Stimulated activated CD8-positive, alpha-beta memory T cell treated with anti-CD3 and anti-CD28 coated beads, Interleukin-12 subunit alpha, Interleukin-12 subunit beta, amount 100 ng/mL, for 24 hours (primary cell): ENCODE measurements at regions not wholly inside any gene's neighbourhood (a gene's known extent, or its start where the extent isn't known, plus 50 kb on each side); places are given as distances from the start of the nearest gene placed in this dataset.

Experiments
- DNase-seq: peaks from one replicate; pipeline ENCODE4 v3.0.0-alpha.2; 2020; ENCODE audit errors: extremely low read depth

DNA sequence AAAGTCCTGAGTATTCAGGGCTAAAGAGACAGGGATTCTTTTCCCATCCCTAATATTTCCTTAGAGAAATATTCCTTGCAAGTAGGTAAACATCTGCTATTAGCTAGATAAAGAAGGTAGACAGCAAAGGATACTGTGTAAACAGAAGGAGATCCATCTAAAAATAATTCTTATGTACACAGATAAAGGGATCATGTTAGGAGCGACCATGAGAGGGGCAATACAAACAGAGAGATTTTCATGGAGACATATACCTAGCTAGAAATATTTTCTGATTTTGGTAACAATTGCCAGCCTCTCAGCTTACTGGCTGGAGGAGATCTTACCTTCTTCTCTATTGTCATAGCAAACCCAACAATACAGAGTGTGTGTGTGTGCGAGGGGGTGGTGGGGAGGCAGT lies 184.6 kb upstream of the DMAC1 start:
- no peak for DNase-seq

DNA sequence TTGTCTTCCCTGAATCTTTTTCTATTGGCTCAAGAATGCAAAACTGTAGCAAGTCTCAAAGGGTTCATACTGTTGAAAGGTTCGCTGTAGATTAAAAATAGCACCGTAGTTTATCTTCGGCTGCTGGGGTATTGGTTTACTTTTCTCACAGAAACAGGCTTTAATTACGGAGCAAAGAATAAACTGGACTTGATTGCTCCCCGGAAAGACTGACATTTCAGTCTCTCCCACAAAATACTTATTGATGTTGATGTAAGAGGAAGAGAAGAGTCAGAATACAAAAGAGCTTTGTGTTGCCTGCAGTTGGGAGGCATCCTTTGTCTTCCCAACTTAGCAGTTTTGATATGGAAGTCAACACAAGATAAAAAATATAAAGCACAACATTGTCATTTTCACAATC lies 183.9 kb upstream of the DMAC1 start:
- DNase-seq, result no peak

DNA sequence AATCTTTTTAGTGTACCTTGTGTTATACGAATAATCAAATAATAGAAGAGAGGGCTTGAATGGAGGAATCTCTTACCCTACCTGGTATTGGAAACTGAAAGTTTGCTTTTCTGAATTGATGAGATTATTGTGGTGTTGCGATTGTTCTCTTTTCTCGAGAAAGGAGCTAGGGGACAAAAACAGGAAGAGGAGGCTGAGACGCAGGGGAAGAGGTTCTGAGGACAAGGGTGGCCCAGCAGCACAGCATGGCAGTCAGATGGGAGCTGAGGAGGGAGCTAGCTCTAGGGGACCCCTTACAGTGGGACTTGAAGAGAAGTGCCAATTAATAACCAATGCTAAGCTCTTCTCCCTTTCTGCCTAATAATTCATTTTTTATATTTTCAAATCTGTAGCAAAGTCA lies 183.3 kb upstream of the DMAC1 start:
- no peak for DNase-seq

- DNase-seq, result no peak
These were observed 181.2 kb upstream of the DMAC1 start for GRCh38 chr9:7980691-7981289.

DNA sequence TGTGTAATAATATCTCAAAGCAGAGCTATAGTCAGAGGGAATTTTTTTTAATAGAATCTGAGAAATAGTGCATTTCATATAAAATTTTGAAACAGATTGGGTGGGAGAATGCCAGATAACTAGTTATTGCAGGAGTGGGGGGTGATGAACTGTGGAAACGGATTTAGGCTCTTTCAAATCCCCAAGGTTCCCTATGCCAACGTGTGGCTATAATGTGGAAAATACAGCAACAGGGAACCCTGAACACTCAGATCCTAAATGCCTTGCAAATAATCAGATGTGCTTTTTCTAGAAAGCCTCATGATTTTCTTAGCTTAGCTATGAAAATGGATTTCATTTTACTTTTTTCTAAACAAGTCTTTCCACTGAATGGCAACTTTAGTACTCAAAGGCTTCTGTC lies 180.5 kb upstream of the DMAC1 start:
- no peak for DNase-seq

DNA sequence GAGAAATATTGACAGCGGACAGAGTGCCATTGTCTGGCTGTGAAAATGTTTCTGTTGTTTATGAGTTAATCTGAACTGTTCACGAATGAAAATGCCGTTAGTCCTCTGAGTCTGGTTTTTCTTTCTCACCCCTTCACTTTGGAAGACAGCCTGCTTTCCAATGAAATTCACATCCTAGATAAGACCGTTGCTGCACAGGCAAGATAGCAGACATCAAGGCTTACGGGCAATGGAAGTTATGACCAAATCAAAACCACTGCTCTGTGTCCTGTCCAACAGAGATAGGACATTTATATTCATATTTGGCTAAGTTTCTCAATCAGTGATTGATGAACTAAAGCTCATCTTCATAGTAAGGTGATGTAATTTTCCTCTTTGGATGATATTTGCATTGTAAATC lies 180.0 kb upstream of the DMAC1 start:
- DNase-seq, result no peak

DNA sequence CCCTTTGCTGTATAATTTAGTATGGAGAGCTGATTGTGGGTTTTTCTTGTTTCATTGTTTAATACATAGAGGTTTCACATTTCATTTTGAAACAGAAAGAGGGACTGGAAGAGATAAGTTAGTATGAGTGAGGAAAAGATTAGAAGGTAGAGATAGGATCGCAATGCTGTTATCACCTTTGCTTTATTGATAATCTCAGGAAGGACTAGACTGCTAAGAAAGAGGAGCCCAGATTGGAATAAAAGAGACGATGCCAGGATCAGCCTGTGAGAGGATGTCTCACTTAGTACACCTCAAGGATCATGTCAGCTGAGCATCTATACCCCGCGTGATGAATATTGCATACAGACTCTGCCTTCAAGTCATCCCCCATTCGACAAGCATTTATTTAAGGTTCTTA lies 178.0 kb upstream of the DMAC1 start:
- no peak for DNase-seq

- no peak for DNase-seq
These were observed 177.3 kb upstream of the DMAC1 start for GRCh38 chr9:7976856-7977255.

GRCh38 chr9:7976167-7976755 lies 176.7 kb upstream of the DMAC1 start:
- DNase-seq, result no peak

DNA sequence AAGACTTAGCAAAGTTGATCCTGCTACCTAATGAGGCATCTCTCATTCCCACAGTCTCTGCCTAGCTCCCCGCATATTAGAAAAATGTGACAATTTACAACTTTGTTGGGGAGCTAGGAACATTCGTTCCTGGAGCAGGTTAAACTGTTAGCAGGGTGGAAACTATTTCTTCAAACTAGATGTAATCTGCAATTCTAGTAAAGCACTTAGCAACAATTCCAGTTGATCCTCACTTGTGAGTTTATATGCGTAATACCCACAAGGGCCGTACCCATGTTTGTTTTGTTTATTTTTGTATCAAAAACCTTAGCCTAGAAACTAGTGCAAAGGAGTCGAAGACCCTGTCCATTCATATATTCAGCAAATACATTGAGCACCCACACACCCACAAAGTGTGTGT lies 175.8 kb upstream of the DMAC1 start:
- DNase-seq, result no peak

DNA sequence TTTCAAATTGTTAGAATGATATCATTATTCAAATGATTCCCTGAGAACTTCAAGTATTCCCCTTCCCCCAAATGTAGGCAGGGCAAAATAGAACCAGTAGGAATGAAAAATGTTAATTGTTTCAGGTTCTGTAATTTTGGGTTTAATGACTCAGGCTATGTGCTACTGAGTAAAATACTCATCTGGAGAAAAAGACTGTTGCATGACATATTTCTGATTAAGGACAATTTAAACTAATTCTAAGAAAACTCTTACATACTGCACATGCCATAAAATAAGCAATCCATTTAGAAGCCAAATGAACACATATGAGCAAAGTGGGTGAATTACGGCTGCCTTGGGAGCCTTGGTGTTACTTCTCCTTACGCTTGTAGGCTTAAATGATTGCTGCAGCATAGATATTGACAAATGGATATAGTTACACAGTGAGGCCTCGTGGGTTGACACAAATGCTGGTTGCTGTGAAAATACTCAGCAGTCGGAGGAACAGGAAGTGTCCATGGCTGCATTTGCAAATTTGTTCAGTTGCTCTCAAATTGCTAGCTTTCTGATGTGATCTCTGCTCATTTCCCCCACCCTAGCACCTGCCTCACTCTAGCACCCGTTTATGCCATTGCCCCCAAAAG lies 174.9 kb upstream of the DMAC1 start:
- DNase-seq, result no peak

DNA sequence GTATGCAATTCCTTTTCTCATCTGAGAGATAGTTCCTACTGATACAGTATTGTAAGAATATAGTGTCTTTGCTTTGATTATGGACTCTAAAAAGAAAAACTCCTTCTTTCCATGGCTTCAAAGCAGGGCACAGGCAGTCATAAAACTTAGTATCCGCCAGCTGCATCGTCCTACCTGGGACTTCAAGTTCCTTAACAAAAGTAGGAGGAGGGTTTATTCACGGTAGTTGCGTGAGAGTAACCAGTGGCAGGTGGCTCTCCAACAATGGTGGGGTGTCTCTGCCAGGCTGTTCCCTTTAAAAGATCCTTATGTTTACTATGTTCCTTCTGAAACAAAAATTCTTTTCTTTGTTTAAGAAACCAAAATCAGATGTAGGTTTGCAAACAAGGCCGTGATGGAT lies 173.5 kb upstream of the DMAC1 start:
- DNase-seq, result no peak

- DNase-seq, result no peak
These were observed 171.2 kb upstream of the DMAC1 start for GRCh38 chr9:7970681-7971330.

DNA sequence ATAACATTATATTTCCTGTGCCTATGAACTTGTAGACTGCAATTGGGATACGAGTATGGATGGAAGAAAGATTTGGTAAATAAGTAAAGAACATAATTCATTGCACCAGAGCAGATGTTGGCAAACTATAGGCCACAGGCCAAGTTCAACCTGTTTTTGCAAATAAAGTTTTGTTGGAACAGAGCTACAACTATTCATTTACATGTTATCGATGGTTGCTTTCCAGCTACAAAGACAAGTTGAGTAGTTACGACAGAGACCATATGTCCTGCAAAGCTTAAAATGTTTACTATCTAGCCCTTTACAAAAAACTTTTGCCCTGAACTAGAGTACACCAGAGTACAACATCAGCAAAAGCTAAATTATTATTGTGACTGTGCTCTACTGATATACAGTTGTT lies 169.1 kb upstream of the DMAC1 start:
- no peak for DNase-seq

DNA sequence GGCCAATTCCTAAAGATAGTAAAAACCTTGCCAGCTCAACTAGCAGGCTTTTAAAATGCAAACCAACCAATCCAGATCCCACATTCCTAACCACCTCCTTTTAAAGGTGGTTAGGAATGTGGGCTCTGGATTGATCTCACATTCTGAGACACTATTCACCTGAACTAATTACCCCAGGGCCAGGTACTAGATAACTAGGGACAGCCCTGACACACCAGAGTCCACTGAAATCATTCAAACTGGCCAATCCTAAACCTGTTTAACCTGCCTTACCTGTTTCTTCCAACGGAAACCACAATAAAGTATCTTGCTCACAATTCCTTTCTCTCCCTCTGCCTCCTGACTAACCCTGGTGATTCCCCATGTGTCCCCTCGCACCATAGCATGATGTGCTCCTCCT lies 168.3 kb upstream of the DMAC1 start:
- no peak for DNase-seq

DNA sequence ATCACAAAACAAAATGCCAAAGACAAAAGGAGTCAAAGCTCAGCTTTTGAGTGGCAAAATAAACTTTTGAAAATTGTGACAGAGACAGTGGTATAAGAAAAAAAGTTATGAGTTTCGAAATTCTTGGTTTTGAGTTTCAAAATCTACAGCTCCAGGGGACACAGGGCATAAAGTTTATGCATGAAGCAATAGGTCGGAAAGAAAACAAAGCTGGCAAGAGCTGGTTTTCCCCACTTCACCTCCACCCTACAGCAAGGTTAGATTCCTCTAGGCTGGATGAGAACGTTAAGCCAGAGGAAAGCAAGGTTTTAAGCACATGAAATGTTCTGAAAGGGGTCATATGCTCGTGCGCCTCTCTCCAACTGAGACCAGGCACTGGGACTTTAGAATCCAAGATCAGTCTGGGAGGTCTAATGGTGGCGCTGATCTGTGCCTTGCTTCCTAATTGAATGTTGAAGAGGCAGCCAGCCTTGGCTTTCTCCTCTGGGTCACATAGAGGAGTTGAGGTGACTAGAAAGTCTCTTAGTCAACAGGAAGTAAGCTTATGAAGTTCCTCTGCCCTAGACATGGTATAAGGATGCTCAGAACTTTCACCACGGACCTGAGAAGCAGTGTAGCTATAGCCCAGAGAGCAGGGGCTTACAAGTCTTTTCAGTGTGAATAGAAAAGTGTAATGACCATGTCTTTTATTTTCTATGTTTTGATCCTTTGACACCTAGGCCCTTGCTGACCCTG lies 167.7 kb upstream of the DMAC1 start:
- no peak for DNase-seq

DNA sequence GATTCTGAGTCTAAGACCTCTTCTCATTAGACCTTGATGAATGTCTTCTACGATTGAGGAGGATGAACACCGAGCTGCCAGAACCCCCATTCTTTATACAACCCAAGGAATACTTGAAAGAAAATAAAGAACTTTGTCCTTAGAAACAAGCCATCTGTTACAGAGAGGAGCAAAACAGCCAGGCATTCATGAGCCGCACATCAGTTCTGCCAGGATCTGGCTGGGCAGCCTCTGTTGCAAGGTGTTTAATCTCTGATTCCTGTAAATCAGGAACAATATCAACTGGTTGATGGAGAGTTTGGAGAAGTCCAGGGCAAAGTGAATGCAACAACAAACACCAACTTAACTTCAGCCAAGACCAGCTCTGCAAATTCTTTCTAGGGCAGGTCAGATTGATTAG lies 165.5 kb upstream of the DMAC1 start:
- DNase-seq, result no peak

- DNase-seq, result no peak
These were observed 163.4 kb upstream of the DMAC1 start for GRCh38 chr9:7963026-7963425.

- DNase-seq, result no peak
These were observed 161.5 kb upstream of the DMAC1 start for GRCh38 chr9:7961076-7961475.

DNA sequence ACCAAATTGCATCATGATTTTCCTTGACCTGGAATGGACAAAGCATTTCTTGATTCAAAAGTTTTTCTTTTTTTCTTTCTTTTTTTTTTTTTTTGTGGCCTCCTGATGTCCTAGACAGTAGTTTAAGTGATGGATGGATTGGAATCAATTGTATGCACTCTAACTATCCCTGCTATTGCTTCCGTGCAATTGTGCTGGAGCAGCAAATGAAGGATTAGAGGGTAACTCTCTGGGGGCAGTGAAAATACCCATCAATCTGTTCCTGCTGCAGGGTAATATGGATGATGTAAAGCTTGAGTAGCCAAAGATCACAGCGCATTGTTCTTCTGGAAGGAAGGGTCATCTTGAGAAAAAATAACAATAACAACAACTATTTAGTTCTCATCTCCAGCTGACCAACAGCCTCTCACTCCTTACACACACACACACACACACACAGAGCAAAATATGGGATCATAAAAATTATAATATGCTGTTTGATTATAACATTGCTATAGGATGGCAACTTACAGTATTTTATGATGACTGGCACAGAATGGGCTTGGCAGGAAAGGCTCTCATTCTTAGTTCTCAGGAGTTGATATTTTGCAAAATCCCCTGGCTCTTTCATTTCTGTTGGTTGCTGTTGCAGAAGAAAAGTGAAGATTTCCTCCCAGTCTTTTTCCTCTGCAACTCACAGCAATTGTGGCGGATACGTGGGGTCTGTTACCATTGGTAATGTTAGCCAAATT lies 160.9 kb upstream of the DMAC1 start:
- no peak for DNase-seq

GRCh38 chr9:7957803-7958202 lies 158.2 kb upstream of the DMAC1 start:
- DNase-seq, result no peak

DNA sequence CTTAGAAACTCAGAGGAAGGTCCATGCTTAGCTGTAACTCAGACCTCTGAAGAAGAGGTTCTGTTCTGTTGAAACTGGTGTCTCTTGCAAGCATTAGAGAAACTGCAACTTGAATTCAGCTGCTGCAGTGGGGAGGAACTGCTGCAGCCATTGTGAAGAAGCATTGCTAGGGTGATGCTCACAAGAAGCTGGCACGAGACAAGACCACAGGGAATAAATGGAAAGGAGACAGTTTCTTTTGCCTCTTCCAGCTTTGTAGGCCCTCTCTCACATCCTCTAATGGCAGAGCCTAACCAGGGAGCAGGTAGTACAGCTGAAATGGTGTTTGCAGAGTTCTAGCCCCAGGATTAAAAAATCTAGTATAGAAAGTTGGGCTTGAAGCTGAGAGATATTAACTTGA lies 148.0 kb upstream of the DMAC1 start:
- DNase-seq, result no peak
